ENCODE measurements at regions not wholly inside any gene's neighbourhood (a gene's known extent, or its start where the extent isn't known, plus 50 kb on each side); places are given as distances from the start of the nearest gene placed in this dataset.

- no peak overlapping the region for H2AFZ ChIP-seq (ENCODE audit: low read depth, low read length, severe bottlenecking)
- no peaks in the 10 kb centered on the region for H3K36me3 ChIP-seq (ENCODE audit: low read length)
- no peak overlapping the region for H3K27ac ChIP-seq (ENCODE audit: low read depth, low read length)
- no peak overlapping the region for H3K9ac ChIP-seq (ENCODE audit: low read length)
- no peak overlapping the region for H3K4me2 ChIP-seq (ENCODE audit: low read depth, low read length, poor library complexity, severe bottlenecking)
- H3K79me2 ChIP-seq (ENCODE audit: insufficient read depth, low read length), result no peaks in the 10 kb centered on the region
- H3K4me3 ChIP-seq (ENCODE audit: insufficient read depth, low read length, poor library complexity, severe bottlenecking), result no peak overlapping the region
- no peaks in the 10 kb centered on the region for H3K9me3 ChIP-seq (ENCODE audit: insufficient read depth, low read length)
- H3K9me2 ChIP-seq (replicated peaks; ENCODE audit: insufficient read depth, low read length), result no peaks in the 10 kb centered on the region
- TF ChIP-seq CTCF (IDR thresholded peaks at IDR 0.05; ENCODE audit: insufficient read depth, low read length, poor library complexity, severe bottlenecking) (no peak), EZH2phosphoT487 (conservative IDR thresholded peaks at IDR 0.05; ENCODE audit: low read length) (no peak)
- H3F3A ChIP-seq (ENCODE audit: insufficient read depth), result no peaks in the 10 kb centered on the region
- no peaks in the 10 kb centered on the region for H4K20me1 ChIP-seq (ENCODE audit: low read depth, low read length)
- H3K27me3 ChIP-seq (ENCODE audit: low read length), result no peaks in the 10 kb centered on the region
Observed at GRCh38 chr6:14882394-14883026, 363.4 kb upstream of the JARID2 start.

- no peaks in the 10 kb centered on the region for H3K36me3 ChIP-seq (ENCODE audit: low read length)
- H3K9ac ChIP-seq (ENCODE audit: low read length), result no peak overlapping the region
- no peak for TF ChIP-seq EZH2phosphoT487 (conservative IDR thresholded peaks at IDR 0.05; ENCODE audit: low read length)
- TF ChIP-seq CTCF (IDR thresholded peaks at IDR 0.05; ENCODE audit: insufficient read depth, low read length, poor library complexity, severe bottlenecking), result no peak
- no peaks in the 10 kb centered on the region for H3F3A ChIP-seq (ENCODE audit: insufficient read depth)
- no peak overlapping the region for H2AFZ ChIP-seq (ENCODE audit: low read depth, low read length, severe bottlenecking)
- H3K4me2 ChIP-seq (ENCODE audit: low read depth, low read length, poor library complexity, severe bottlenecking), result no peak overlapping the region
- no peaks in the 10 kb centered on the region for H3K79me2 ChIP-seq (ENCODE audit: insufficient read depth, low read length)
- H3K9me2 ChIP-seq (replicated peaks; ENCODE audit: insufficient read depth, low read length), result no peaks in the 10 kb centered on the region
- no peaks in the 10 kb centered on the region for H4K20me1 ChIP-seq (ENCODE audit: low read depth, low read length)
- no peak overlapping the region for H3K4me3 ChIP-seq (ENCODE audit: insufficient read depth, low read length, poor library complexity, severe bottlenecking)
- H3K27ac ChIP-seq (ENCODE audit: low read depth, low read length), result no peak overlapping the region
- H3K9me3 ChIP-seq (ENCODE audit: insufficient read depth, low read length), result no peaks in the 10 kb centered on the region
- no peaks in the 10 kb centered on the region for H3K27me3 ChIP-seq (ENCODE audit: low read length)
Observed at GRCh38 chr6:14883921-14884320, 361.9 kb upstream of the JARID2 start.

GRCh38 chr6:14885498-14885897, 360.4 kb upstream of the JARID2 start:
- no peaks in the 10 kb centered on the region for H4K20me1 ChIP-seq (ENCODE audit: low read depth, low read length)
- H3K79me2 ChIP-seq (ENCODE audit: insufficient read depth, low read length), result no peaks in the 10 kb centered on the region
- H3K27me3 ChIP-seq (ENCODE audit: low read length), result no peaks in the 10 kb centered on the region
- no peaks in the 10 kb centered on the region for H3K36me3 ChIP-seq (ENCODE audit: low read length)
- H3K4me3 ChIP-seq (ENCODE audit: insufficient read depth, low read length, poor library complexity, severe bottlenecking), result no peak overlapping the region
- no peak overlapping the region for H2AFZ ChIP-seq (ENCODE audit: low read depth, low read length, severe bottlenecking)
- no peaks in the 10 kb centered on the region for H3K9me3 ChIP-seq (ENCODE audit: insufficient read depth, low read length)
- TF ChIP-seq CTCF (IDR thresholded peaks at IDR 0.05; ENCODE audit: insufficient read depth, low read length, poor library complexity, severe bottlenecking) (no peak), EZH2phosphoT487 (conservative IDR thresholded peaks at IDR 0.05; ENCODE audit: low read length) (no peak)
- H3K4me2 ChIP-seq (ENCODE audit: low read depth, low read length, poor library complexity, severe bottlenecking), result no peak overlapping the region
- H3K27ac ChIP-seq (ENCODE audit: low read depth, low read length), result no peak overlapping the region
- H3F3A ChIP-seq (ENCODE audit: insufficient read depth), result no peaks in the 10 kb centered on the region
- no peaks in the 10 kb centered on the region for H3K9me2 ChIP-seq (replicated peaks; ENCODE audit: insufficient read depth, low read length)
- no peak overlapping the region for H3K9ac ChIP-seq (ENCODE audit: low read length)
